PC-3 (cell line): ENCODE measurements at regions not wholly inside any gene's neighbourhood (a gene's known extent, or its start where the extent isn't known, plus 50 kb on each side); places are given as distances from the start of the nearest gene placed in this dataset.

ENCODE experiments used
- EZH2 ChIP-seq: fragments of 300-600 bp; sonication (generic); IDR thresholded peaks from one replicate; pipeline ENCODE4 v1.6.1; 2017; ENCODE audit warnings: antibody characterized with exemption, mild to moderate bottlenecking, low read length; ENCODE audit not compliant: unreplicated experiment
- EZH2phosphoT487 ChIP-seq: fragments of 300-600 bp; sonication (generic); IDR thresholded peaks from 2 replicates; pipeline ENCODE4 v1.6.1; 2018; ENCODE audit warnings: mild to moderate bottlenecking, antibody characterized with exemption, low read length, borderline replicate concordance

GRCh38 chr12:105766029-105766428, 372.7 kb downstream of the NUAK1 start:
- TF ChIP-seq EZH2phosphoT487 (no peak), EZH2 (no peak)
